NCI-H82 treated with DMSO at 0.1 percent for 48 hours (cell line): ENCODE measurements at regions not wholly inside any gene's neighbourhood (a gene's known extent, or its start where the extent isn't known, plus 50 kb on each side); places are given as distances from the start of the nearest gene placed in this dataset.

Experiments used
- DNase-seq: peaks from one replicate; lab custom pipeline; 2025; ENCODE audit not compliant: unreplicated experiment; lab: John Stamatoyannopoulos, UW

DNA sequence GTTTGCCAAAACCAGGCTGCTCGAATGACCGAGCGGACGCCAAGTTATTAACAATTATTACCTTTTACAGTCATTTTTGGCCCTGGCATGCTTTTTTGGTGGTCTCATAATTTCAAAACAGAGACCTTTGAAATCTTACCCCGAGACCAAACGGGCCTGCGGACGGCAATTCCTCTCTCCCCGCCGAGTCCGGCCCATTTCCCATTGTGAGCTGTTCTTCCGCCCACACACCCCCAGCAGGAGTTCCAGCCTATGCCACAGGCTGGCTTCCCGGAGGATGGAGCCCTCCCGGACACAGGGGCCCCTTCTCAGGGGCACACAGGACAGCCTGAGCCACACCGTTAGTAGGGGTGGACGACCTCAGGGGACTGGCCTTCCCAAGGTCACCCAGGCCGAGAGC is 130.7 kb downstream of the C16orf95 start:
- DNase-seq: no peak

DNA sequence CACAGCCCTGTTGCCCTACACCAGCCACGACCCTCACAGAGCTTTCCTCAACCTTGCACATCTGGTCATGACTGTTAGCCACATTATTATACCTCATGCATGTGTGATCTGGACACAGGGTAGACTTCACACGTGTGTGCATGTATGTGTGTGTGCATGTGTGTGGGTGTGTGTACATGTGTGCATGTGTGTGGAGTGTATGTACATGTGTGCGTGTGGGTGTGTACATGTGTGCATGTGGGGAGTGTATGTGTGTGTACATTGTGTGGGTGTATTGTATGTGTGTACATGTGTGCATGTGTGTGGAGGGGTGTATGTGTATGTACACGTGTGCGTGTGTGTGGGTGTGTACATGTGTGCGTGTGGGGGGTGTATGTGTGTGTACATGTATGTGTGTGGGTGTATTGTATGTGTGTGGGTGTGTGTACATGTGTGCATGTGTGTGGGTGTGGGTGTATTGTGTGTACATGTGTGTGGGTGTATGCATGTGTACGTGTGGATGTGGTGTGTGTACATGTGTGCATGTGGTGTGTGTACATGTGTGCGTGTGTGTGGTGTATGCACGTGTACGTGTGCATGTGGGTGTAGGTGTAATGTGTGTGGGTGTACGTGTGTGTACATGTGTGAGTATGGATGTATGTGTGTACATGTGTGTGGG is 130.2 kb downstream of the C16orf95 start:
- no peak for DNase-seq

DNA sequence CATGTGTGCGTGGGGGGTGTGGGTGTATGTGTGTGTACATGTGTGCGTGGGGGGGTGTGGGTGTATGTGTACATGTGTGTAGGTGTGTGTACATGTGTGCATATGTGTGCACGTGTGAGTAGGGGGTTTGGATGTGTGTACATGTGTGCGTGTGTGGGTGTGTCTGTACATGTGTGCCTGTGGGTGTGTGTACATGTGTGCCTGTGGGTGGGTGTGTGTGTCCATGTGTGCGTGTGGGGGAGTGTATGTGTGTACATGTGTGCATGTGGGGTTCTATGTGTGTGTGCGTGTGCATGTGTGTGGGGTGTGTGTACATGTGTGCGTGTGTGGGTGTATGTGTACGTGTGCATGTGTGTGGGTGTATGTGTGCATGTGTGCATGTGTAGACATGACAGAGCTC is 129.1 kb downstream of the C16orf95 start:
- DNase-seq: no peak

DNA sequence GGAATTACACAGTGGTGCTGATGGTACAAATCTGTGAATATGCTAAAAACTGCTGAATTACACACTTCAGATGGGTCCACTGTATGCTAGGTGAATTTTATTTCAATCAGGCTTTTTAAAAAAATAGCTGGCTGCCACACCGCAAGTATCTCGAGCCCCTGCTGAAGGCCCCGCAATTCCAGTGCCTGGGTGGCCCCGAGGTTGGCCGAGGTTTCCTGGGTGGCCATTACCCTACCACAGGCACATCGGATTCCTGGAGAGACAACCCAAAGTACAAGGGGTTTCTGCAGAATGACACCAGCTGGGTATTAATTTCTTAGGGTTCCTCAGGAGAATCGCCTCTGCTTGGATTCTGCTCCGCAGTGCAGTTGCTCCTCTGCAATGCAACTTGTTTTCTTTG is 127.8 kb downstream of the C16orf95 start:
- DNase-seq: no peak

DNA sequence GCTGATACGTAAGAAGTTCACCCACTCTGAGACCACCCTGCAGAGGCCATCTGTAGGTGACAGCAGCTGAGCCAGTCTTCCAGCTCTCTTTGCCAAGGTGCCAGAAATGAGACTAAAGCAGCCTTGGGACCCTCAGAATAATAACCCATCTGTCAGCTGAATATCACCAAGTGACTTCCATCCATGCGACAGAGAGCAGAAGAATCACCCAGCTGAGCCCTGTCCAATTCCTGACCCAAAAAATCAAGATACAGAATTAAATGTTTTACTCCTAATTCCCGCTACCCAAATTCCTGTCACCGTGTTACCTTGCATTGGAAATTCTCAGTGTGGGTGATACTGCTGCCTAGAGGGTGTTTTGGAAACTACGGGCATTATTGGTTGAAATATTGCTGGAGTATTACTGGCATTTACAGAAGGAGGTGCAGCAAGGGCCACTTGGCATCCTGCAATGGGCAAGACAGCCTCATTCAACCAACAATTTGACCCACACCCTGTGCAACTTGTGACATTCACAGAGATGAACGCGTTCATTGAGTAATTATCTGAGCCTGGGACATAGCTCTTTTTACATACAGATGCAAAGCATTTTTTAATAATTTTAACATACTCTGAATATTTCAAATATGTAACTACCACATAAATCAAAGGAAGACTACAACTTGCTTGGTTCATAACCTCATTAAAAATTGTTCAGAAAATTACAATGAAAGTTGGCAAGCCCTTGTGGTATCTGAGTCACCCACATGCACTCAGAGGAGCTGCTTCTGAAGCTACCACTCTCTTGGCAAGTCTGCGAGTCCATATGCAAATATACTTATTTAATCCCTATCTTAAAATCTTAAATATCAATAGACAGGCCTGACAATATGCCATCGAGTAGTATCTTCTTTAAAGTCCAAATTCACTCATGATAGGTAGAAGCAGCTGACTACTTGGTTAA is 126.6 kb downstream of the C16orf95 start:
- no peak for DNase-seq

DNA sequence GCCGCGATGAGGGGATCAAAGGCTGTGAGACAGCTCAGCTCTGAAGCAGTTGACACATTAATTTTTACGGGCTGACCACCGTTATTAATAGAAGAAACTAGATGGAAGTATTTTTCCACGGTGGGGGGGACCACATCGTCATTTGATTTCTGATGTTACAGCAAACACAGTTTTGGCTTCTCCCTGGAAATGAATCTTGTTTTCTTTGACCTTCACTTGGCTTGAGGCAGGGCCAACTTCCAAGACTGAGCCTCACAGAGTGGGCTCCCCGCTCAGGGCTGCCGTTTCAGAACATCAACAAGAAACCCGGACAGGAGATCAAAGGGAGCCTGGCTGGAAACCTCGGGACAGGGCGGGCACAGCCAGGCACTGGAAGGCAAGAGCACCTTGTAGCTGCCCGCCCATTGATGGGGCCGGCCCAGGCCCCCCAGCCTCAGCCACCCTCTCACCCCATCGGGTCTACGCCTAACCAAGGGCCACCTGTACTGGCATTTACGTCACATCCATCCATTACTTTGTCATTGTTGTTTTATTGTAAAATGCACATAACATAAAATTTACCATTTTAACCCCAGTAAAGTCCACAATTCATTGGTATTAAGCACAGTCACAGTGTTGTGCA is 124.6 kb downstream of the C16orf95 start:
- DNase-seq: no peak

DNA sequence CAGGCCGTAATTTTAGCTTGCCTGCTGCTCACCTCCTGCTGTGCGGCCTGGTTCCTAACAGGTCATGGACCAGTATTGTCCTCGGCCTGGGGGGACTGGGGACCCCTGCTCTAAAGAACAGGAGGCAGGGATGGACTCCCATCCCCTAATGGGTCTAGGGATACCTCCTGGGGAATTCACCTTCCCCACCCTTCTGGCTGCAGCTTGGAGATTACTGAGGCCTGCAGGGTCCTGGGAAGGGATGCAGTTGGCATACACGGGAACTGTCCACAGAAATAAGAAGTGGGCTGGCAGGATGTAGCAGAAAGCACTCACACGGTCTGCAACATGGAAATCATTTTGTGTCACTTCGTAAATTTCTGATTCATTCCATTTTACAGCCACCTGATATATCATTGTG is 123.0 kb downstream of the C16orf95 start:
- no peak for DNase-seq

DNA sequence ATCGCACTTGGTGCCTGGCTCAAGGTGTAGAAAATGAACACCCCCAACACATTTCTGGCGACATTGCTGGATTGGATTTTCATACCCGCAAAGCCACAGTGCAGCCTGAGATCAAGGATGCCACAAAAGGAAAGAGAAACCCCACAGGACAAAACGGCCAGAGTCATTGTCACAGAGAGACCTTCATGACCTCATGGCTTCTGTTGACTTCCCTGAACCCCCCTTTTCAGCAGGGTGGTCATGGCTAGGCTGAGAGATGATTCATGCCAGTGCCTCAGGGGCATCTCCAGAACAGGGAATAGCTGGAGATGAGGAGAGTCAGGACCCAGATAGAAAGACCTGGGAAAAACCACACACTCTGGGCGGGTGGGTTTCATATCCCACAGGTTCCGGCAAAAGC is 122.0 kb downstream of the C16orf95 start:
- no peak for DNase-seq

DNA sequence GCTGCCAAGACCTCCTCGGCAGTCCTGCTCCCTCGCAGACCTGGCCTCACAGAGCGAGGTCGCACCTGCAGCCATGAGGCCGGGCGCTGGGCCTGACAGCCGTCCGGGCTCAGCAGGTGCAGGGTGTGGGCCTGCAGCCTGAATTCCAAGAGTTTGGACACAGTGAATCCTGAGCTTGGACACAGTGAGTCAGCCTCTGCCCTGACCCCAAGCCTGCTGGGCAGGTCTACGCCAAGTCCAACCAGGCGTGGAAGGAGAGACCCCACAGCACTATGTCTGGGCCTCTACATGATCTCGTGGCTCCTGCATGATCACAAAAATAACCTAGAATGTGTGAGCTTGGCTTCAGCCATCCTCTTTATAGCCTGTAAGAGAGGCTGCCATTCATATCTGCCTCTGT is 121.0 kb downstream of the C16orf95 start:
- DNase-seq: no peak

DNA sequence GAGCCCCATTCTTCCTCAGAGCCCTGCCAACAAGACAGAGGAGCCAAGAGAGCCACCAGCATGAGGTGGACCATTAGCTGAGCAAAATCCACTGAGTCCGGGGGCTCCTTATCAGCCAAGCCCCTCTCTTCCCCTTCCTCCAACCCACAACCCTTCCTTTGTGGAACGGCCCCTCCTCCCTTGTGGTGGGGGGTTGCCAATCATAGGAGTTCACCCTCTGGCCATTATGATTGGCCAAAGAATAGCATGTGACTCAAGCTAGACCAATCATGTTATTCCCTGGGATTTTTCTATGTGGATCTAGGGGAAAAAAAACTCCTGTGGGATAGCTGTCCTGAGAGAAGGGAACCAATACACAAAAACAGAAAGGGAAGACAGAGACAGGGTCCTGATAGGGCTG is 120.5 kb downstream of the C16orf95 start:
- DNase-seq: no peak

DNA sequence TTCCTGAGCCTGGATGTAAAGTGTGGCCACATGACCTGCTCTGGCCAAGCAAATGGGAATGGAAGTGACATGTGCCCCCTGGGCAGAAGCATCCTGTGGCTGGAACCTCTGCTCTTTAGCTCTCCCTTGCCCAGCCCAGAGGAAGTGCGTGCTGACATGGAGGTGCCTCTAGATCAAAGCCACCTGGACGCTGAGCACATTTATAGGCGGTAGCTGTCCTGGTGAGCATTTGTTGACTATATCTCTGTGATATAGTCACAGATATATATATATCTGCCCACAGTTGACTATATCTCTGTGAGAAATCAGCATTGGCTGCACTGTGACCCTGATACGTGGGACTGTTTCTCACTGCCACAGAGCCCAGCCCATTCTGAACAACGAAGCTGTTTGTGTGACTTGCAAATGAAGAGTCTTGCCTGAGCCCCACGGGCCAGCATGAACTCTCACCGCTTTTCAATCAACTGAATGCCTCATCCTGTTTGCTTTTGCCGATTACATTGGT is 118.8 kb downstream of the C16orf95 start:
- no peak for DNase-seq

DNA sequence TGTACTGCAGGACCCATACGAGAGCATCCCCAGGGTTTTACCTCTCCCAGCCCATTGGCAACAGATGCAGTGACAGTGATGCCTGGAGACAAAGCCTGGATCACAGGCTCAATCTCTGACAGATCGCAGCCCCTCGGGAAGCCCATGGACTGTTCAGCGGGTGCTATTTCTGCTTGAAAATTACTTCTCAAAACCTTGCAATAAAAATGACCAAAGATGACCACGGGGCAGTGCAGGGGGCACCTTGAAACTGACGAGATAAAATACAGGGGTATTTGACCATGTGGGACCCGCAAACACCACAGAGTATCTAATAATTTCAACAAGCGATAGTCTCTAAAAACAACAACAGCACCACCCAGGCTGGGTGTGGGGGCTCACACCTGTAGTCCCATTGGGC is 118.3 kb downstream of the C16orf95 start:
- no peak for DNase-seq

DNA sequence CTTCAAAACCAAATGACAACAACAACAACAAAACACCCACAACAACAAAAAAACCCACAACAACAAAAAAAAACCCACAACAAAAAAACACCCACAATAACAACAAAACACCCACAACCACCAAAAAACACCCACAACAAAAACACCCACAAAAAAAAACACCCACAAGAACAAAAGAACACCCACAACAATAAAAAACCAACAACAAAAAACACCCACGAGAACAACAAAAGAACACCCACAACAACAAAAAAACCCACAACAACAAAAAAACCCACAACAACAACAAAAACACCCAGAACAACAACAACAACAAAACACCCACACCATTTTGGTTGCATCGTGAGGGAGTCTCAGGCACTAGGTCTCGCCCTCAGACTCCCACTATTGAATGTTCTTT is 117.8 kb downstream of the C16orf95 start:
- DNase-seq: no peak

DNA sequence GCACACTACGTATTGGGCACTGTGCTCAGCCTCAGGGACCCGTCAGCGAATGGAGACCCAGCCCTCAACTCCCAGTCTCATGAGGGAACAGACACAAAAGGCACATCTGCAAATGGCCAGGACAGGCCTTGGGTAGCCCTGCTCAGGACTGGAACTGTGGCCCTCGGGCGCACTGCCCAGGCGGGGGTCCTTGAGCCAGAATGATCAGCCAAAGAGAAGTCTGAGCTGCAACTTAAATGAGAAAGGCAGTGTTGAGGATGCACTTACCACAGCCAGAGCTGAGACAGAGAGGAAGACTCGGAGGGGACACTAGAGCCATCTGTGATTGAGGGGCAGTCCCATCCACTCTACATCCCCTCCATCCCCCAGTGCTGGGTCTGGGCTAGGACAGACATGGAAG is 117.3 kb downstream of the C16orf95 start:
- no peak for DNase-seq

DNA sequence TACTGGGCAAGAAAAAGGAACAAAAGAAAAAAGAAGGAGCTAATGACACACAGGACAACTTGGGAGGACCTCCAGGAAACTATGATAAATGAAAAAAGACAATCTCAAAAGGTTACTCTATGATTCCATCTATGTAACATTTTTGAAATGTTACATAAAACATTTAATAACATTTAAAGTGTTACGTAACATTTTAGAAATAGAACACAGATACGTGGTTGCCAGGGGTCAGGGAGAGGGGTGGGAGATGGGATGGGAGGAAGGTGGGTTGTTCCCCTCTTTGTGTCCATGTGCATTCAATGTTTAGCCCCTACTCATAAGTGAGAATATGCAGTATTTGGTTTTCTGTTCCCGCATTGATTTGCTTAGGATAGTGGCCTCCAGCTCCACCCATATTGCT is 116.6 kb downstream of the C16orf95 start:
- DNase-seq: no peak

DNA sequence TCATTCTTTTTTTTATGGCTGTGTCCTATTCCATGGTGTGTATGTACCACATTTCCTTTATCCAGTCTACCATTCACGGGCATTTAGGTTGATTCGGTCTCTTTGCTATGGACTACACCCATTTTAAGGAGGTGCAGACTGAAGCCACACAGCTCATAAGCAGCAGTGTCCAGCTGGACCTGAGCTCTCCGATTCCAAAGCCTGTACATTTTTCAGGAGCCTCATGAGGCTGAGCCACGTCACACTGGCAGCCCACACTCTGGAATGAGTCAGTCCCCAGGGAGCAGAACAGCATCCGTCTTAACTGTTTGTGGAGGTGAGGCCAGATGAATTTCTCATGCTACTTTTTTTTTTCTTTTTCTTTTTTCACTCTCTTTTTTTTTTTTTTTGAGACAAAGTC is 116.1 kb downstream of the C16orf95 start:
- DNase-seq: no peak

DNA sequence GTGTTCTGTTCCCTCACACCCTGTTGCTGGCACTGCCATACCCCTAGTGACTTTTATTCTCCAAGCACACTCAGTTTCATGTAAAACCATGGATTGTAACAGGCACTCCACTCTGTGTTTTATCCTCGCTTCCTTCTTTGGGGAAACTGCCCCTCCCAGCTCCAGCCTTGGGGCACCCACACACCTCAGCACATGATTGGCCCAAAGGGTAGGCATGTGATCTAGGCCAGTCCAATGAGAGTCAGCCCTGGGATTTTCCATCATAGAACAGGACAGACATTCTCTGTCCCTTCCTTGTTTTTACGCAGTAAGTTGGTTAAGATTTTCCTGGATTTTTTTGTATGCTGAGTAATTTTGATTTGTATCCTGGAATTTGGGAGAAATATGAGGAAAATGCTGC is 115.4 kb downstream of the C16orf95 start:
- no peak for DNase-seq

DNA sequence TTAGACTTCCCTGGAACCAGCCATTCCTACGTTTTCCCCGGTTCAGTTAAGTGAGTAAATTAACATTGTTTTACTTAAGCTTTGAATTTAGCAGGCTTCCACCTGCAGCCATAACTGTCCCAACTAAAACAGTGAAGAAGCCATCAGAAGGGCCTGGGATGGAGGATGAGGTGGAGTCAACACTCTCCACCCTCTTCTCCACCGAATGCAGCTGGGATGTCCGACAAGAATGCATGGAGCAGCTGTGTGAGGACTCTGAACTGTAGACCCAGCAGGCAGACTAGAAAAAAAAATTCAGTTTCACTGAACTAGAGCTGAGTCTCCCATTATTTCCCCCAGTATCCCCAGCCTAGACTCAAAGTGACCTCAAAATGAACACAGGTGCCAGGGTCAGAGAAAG is 114.8 kb downstream of the C16orf95 start:
- DNase-seq: no peak

DNA sequence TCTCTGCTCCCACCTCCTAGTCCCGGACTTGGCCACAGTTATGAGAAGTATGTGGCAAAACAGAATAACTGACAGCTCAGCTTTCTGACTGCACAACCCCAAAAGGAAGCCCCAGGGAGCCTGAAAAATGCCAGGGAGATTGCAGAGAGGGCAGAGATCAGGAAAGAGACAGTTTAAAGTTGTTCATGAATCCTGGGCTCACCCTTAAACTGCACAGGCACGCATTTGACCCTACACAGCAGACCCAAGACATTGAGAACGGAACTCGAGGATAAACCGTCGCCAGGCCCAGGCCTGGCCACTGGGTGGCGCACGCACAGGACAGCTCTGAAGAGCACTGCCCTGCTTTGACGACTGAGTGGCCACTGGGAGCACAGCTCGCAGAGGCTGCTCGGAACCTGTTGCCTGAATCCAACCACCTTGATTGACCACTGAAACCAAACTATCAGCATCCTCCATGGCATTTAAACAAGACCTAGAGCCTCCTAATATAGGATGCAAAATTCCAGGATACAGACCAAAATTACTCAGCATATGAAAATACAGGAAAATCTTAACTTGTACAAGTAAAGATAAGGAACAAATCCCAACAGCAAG is 114.0 kb downstream of the C16orf95 start:
- peak; percentile 40 for DNase-seq

DNA sequence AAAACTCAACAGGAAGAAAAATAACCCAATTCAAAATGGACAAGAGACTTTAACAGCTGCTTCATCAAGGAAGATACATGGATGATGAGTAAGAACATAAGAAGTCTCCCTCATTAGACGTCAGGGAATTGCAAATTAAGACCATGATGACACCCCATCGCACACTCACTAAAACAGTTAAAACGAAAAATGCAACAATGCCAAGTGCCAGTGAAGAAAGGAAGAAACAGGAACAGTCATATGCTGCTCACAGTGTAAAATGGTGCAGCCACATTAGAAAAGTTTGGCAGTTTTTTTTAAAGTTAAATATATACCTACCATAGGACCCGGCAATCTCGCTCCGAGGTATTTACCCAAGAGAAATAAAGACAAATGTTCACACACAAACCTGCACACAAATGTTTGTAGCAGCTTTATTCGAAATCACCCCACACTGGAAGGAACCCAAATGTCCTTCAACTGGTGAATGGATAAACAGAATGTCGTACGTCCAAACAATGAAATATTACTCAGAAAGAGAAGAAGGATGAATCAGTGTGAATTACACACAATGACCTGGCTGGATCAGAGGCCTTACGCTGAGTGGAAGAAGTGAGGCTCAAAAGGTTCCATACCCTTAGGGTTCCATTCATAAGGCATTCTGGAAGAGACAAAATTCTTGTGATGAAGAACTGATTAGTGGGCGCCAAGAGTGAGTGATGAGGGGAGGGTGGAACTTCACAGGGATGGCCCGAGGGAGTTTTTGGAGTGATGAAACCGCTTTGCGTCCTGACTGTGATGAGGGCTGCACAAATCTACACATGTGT is 110.3 kb downstream of the C16orf95 start:
- DNase-seq: no peak

DNA sequence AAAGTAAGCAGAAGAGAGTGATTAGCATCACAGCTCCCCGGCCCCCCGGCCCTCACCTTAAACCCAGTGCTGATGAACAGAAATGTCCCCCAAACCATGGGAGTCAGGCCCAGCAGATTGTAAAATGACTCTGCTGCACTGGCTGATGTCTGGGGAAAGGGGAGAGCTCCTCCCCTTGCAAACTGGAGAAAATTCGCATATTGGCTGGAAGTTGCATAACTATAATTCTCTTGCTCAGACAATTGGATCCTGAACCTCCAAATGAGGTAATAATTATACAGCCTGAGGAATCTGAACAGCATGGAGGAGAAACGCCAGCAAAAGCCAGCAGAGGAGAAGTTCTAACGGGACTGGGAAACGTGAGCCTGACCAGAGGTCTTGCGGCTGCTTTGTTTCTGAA is 109.7 kb downstream of the C16orf95 start:
- DNase-seq: no peak
